ENCODE measurements at regions not wholly inside any gene's neighbourhood (a gene's known extent, or its start where the extent isn't known, plus 50 kb on each side); places are given as distances from the start of the nearest gene placed in this dataset.

- no peak overlapping the region for H3K27ac ChIP-seq
- no peaks in the 10 kb centered on the region for H3K4me1 ChIP-seq (replicated peaks; ENCODE audit: insufficient read depth)
- no peak for DNase-seq
- ChIA-PET POLR2A (ENCODE audit: unreplicated experiment) (no interaction called here), CTCF (no interaction called here)
- no peak overlapping the region for H3K4me3 ChIP-seq
- no peaks in the 10 kb centered on the region for H3K36me3 ChIP-seq (ENCODE audit: low read depth)
- H3K4me2 ChIP-seq = no peak overlapping the region
- no peaks in the 10 kb centered on the region; the same call in 1 of the 2 replicates for H4K20me1 ChIP-seq (ENCODE audit: insufficient read depth)
- no peaks in the 10 kb centered on the region for H3K9me2 ChIP-seq (ENCODE audit: insufficient read depth)
- BruUV-seq (replicated peaks) = no TSS peak
- no peaks in the 10 kb centered on the region for H3K9me3 ChIP-seq (ENCODE audit: insufficient read depth, low read depth)
- no peak overlapping the region for H2AFZ ChIP-seq
- H3K79me2 ChIP-seq (ENCODE audit: low read depth) = no peaks in the 10 kb centered on the region
- peaks cover 4% of the 10 kb centered on the region for H3K27me3 ChIP-seq (ENCODE audit: insufficient read depth, low read depth)
- intact Hi-C loops (cut with micrococcal nuclease; ENCODE audit: unreplicated experiment) = no loop called here
- TF ChIP-seq EZH2 (IDR thresholded peaks at IDR 0.05; ENCODE audit: low read depth) (no peak), CTCF (conservative IDR thresholded peaks at IDR 0.05) (no peak)
- H3F3A ChIP-seq (ENCODE audit: insufficient read depth, low read depth) = no peaks in the 10 kb centered on the region
Observed at GRCh38 chr16:60485872-60486489, 1550.3 kb downstream of the CDH8 start.

GRCh38 chr16:60484901-60485300 lies 1551.3 kb downstream of the CDH8 start:
- DNase-seq = no peak
- CTCF ChIA-PET = no interaction called here
- Histone ChIP-seq H3K79me2 (ENCODE audit: low read depth) (no peaks in the 10 kb centered on the region), H3K4me1 (replicated peaks; ENCODE audit: insufficient read depth) (no peaks in the 10 kb centered on the region), H3K36me3 (ENCODE audit: low read depth) (no peaks in the 10 kb centered on the region), H2AFZ (no peak overlapping the region), H3K9me3 (ENCODE audit: insufficient read depth, low read depth) (no peaks in the 10 kb centered on the region), H3K9me2 (ENCODE audit: insufficient read depth) (no peaks in the 10 kb centered on the region), H3K4me2 (no peak overlapping the region), H3K27ac (no peak overlapping the region), H3F3A (ENCODE audit: insufficient read depth, low read depth) (no peaks in the 10 kb centered on the region), H3K27me3 (ENCODE audit: insufficient read depth, low read depth) (peaks cover 4% of the 10 kb centered on the region), H4K20me1 (ENCODE audit: insufficient read depth) (no peaks in the 10 kb centered on the region; the same call in 1 of the 2 replicates), H3K4me3 (no peak overlapping the region)
- POLR2A ChIA-PET (ENCODE audit: unreplicated experiment) = interaction anchor here (0.7 kb wide), 1 partner anchor 1086 kb away, joined by 3 read pairs; no protein-coding TSS in a partner anchor
- intact Hi-C loops (cut with micrococcal nuclease; ENCODE audit: unreplicated experiment) = no loop called here
- no TSS peak for BruUV-seq (replicated peaks)
- no peak for TF ChIP-seq EZH2 (IDR thresholded peaks at IDR 0.05; ENCODE audit: low read depth)
- TF ChIP-seq CTCF (conservative IDR thresholded peaks at IDR 0.05) = no peak

GRCh38 chr16:60481591-60481990 lies 1554.6 kb downstream of the CDH8 start:
- H3K4me3 ChIP-seq = no peak overlapping the region
- no peak for TF ChIP-seq EZH2 (IDR thresholded peaks at IDR 0.05; ENCODE audit: low read depth)
- no peak for TF ChIP-seq CTCF (conservative IDR thresholded peaks at IDR 0.05)
- H4K20me1 ChIP-seq (ENCODE audit: insufficient read depth) = no peaks in the 10 kb centered on the region
- intact Hi-C loops (cut with micrococcal nuclease; ENCODE audit: unreplicated experiment) = no loop called here
- H3K79me2 ChIP-seq (ENCODE audit: low read depth) = no peaks in the 10 kb centered on the region
- H2AFZ ChIP-seq = no peak overlapping the region
- H3K27me3 ChIP-seq (ENCODE audit: insufficient read depth, low read depth) = peaks cover 4% of the 10 kb centered on the region
- H3K4me1 ChIP-seq (replicated peaks; ENCODE audit: insufficient read depth) = no peaks in the 10 kb centered on the region
- BruUV-seq (replicated peaks) = no TSS peak
- no peaks in the 10 kb centered on the region for H3F3A ChIP-seq (ENCODE audit: insufficient read depth, low read depth)
- H3K4me2 ChIP-seq = no peak overlapping the region
- no peak overlapping the region for H3K27ac ChIP-seq
- no peaks in the 10 kb centered on the region for H3K9me3 ChIP-seq (ENCODE audit: insufficient read depth, low read depth)
- ChIA-PET CTCF (no interaction called here), POLR2A (ENCODE audit: unreplicated experiment) (no interaction called here)
- DNase-seq = no peak
- no peaks in the 10 kb centered on the region for H3K9me2 ChIP-seq (ENCODE audit: insufficient read depth)
- H3K36me3 ChIP-seq (ENCODE audit: low read depth) = no peaks in the 10 kb centered on the region

Data from PC-9 (cell line).